GM12891 (cell line): ENCODE measurements at regions not wholly inside any gene's neighbourhood (a gene's known extent, or its start where the extent isn't known, plus 50 kb on each side); places are given as distances from the start of the nearest gene placed in this dataset.

Experiments used
- PAX5 ChIP-seq: IDR thresholded peaks from 2 replicates; pipeline ENCODE4 v1.6.1; 2011; ENCODE audit warnings: low read length, moderate library complexity, mild to moderate bottlenecking; ENCODE audit not compliant: insufficient read depth, severe bottlenecking
- POLR2A ChIP-seq: IDR thresholded peaks from 2 replicates; pipeline ENCODE4 v1.6.1; 2011; ENCODE audit warnings: low read depth, low read length, control low read depth
- POLR2AphosphoS5 ChIP-seq: IDR thresholded peaks from 2 replicates; pipeline ENCODE4 v1.6.1; 2011; ENCODE audit warnings: low read depth, low read length, control low read depth
- POU2F2 ChIP-seq: IDR thresholded peaks from 2 replicates; pipeline ENCODE4 v1.6.1; 2011; ENCODE audit warnings: low read depth, mild to moderate bottlenecking, control low read depth, low read length, moderate library complexity
- SPI1 ChIP-seq: IDR thresholded peaks from 2 replicates; pipeline ENCODE4 v1.6.1; 2011; ENCODE audit warnings: low read depth, low read length, control low read depth
- TAF1 ChIP-seq: IDR thresholded peaks from 2 replicates; pipeline ENCODE4 v1.6.1; 2011; ENCODE audit warnings: low read depth, low read length, control low read depth

- TF ChIP-seq POLR2A (no peak), POLR2AphosphoS5 (no peak), TAF1 (no peak), PAX5 (no peak), SPI1 (no peak), POU2F2 (no peak)
Observed at GRCh38 chr5:175021841-175022625, 297.7 kb downstream of the MSX2 start.
